ENCODE measurements at regions not wholly inside any gene's neighbourhood (a gene's known extent, or its start where the extent isn't known, plus 50 kb on each side); places are given as distances from the start of the nearest gene placed in this dataset.

- no peak overlapping the region for H3K4me3 ChIP-seq (ENCODE audit: control insufficient read depth, low read depth, low read length)
- TF ChIP-seq CTCF (IDR thresholded peaks at IDR 0.05; ENCODE audit: control insufficient read depth, insufficient read depth, low read depth, low read length, missing control alignments): no peak
- DNase-seq (ENCODE audit: low read depth): no peak
These were observed 239.9 kb downstream of the GASK1B start for GRCh38 chr4:157932936-157933335.

GRCh38 chr4:157929486-157929885, 243.3 kb downstream of the GASK1B start:
- DNase-seq (ENCODE audit: low read depth): no peak
- no peak for TF ChIP-seq CTCF (IDR thresholded peaks at IDR 0.05; ENCODE audit: control insufficient read depth, insufficient read depth, low read depth, low read length, missing control alignments)
- no peak overlapping the region for H3K4me3 ChIP-seq (ENCODE audit: control insufficient read depth, low read depth, low read length)

- DNase-seq (ENCODE audit: low read depth): no peak
- TF ChIP-seq CTCF (IDR thresholded peaks at IDR 0.05; ENCODE audit: control insufficient read depth, insufficient read depth, low read depth, low read length, missing control alignments): no peak
- H3K4me3 ChIP-seq (ENCODE audit: control insufficient read depth, low read depth, low read length): no peak overlapping the region
These were observed 254.6 kb downstream of the GASK1B start for GRCh38 chr4:157918036-157918832.

GRCh38 chr4:157912212-157912611, 260.6 kb downstream of the GASK1B start:
- no peak for DNase-seq (ENCODE audit: low read depth)
- H3K4me3 ChIP-seq (ENCODE audit: control insufficient read depth, low read depth, low read length): no peak overlapping the region
- TF ChIP-seq CTCF (IDR thresholded peaks at IDR 0.05; ENCODE audit: control insufficient read depth, insufficient read depth, low read depth, low read length, missing control alignments): no peak

GRCh38 chr4:157911662-157912061, 261.2 kb downstream of the GASK1B start:
- no peak for TF ChIP-seq CTCF (IDR thresholded peaks at IDR 0.05; ENCODE audit: control insufficient read depth, insufficient read depth, low read depth, low read length, missing control alignments)
- DNase-seq (ENCODE audit: low read depth): no peak
- H3K4me3 ChIP-seq (ENCODE audit: control insufficient read depth, low read depth, low read length): no peak overlapping the region

GRCh38 chr4:157908691-157909090, 264.1 kb downstream of the GASK1B start:
- DNase-seq (ENCODE audit: low read depth): no peak
- TF ChIP-seq CTCF (IDR thresholded peaks at IDR 0.05; ENCODE audit: control insufficient read depth, insufficient read depth, low read depth, low read length, missing control alignments): no peak
- H3K4me3 ChIP-seq (ENCODE audit: control insufficient read depth, low read depth, low read length): no peak overlapping the region
